ENCODE measurements at regions not wholly inside any gene's neighbourhood (a gene's known extent, or its start where the extent isn't known, plus 50 kb on each side); places are given as distances from the start of the nearest gene placed in this dataset.

DNA sequence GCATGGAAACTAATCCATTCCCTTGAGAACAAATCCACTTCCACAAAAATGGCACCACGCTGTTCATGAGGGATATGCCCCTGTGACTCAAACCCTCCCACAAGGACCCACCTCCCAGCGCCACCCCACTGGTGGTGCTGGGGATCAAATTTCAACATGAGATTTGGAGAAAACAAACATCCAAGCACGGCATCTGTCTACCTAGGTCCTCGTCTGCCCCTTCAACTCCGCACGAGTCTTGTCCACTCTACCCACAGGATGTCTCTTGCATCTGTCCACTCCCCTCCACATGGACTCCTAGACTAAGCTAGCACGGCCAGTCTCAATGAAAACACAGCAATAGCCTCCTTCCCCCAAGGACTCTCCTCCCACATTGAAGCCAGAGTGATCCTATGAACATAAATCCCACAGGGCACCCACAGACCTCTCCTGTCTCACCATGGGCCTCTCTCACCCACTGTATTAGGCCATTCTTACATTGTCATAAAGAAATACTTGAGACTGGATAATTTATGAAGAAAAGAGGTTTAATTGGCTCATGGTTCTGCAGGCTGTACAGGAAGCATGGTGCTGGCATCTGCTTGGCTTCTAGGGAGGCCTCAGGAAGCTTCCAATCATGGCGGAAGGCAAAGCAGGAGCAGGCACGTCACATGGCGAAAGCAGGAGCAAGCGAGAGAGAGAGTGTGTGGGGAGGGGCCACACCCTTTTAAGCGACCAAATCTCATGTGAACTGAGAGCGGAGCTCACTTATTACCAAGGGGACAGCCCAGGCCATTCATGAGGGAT is 101.4 kb downstream of the TOMM20 start:
- DNase-seq (ENCODE audit: insufficient read length, low spot score) (no peak), FAIRE-seq (no peak)

DNA sequence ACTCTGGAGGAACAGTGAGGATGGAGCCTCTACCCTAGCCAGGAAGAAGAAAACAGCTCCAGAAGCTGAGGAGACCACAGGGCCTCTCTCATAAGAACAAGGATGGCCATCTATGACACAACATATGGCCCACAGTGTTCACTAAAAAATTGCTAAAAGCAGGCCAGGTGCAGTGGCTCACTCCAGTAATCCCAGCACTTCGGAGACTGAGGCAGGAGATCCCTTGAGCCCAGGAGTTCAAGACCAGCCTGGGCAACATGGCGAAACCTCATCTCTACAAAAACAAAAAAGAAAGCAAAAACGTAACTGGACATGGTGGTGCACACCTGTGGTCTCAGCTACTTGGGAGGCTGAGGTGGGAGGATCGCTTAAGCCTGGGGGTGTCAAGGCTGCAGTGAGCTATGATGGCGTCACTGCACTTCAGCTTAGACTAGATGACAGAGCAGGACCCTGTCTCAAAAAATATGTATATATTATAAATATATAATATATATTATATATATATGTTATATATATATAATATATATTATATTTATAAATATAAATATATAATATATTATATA is 103.1 kb downstream of the TOMM20 start:
- no peak for DNase-seq (ENCODE audit: insufficient read length, low spot score)
- no peak for FAIRE-seq

DNA sequence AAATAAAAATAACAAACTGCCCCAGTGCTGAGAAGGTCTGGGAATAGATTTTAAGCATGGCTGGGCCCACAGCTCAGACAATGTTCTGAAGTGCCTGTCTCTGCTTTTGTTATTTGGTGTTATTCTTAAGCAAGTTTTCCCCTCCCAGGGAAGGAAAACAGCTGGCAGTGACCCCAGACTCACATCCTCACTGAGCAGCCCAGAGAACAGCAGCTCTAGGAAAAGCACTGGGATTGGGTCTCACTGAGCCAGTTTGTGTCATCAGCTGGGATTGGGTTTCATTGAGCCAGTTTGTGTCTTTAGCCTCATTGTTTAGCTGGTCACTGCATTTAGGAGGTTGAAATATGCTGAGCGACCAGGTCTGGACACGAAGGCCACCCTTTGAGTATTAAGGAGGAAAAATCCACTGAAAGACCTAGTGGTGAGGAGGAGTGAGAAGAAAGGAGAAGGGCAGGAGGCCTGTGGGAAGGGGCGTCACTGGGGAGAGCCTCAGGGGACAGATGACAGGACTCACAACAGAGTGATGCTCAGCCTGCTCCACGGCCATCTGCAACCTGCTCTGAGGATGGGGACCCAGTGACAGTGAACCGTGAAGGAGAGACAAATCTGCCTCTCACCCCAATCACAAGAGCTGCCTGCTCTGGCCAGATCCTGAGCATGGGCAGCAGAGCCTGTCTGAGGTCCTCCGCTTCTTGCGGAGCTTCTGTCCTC is 103.8 kb downstream of the TOMM20 start:
- DNase-seq (ENCODE audit: insufficient read length, low spot score) (no peak), FAIRE-seq (no peak)

DNA sequence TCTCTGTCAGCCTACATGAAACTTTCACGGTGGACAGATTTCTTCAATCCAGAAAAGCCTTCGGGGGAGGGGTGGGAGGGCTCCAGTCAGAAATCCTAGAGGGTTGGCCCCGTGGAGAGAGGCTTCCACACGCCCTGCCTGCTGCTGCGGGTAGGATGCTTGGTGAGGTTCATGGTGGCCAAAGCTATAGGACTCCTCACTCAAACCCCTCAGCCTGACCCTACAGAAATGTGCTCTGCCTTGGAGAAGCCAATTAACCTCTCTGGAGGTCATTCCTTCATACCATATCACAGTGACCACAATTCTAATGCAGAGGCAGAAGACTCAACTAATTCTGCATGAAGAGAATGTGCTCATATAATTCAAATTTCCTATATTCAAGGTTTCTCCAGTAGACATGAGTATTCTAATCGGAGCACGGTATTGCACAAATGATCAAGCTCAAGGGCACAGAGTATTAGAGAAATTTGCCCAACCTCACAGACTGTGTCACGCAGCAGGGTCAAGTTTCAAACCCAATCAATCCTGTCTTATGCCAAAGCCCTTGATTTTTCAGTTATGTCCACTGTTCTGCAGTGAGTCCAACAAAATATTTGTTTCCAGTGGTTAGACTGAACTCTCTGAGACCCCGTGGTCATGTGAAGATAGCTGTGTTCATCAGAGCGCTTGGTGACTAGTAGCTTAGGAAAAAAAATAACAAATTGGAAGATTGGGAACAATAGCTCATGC is 104.8 kb downstream of the TOMM20 start:
- FAIRE-seq = no peak
- no peak for DNase-seq (ENCODE audit: insufficient read length, low spot score)

DNA sequence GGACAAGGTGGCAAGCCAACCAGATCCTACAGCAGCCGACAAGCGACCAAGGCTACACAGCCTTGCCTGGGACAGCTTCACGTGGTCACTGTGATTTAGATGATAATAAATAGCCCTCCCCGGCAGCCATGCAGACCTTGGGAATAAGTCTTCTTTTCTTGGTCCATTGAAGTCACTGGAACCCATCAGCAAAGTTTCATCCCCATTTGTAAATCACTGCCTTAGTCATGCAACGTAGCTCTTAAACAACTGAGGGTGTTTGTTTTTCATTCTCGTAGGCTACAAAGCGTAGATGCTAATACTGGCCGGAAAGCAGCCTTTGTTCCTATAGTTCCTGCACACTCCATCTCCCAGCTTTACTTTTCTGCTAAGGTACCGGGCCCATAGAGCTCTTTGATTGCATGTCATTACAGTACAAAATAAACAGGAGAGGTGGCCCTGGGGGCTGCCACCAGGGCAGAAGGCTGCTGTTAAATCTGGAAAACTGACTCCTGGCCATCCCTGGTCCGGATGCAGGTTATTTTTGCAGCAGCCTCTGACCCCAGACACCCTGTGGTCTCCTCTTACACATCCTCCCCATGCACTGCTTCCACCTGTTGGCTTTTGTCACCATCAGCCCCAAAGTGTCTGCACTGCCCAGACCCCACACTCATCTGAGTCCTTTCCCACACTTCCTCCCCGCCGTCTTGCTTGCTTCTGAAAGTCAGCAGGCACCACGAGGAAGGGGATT is 105.5 kb downstream of the TOMM20 start:
- DNase-seq (ENCODE audit: insufficient read length, low spot score) (no peak), FAIRE-seq (peak; percentile 67)

DNA sequence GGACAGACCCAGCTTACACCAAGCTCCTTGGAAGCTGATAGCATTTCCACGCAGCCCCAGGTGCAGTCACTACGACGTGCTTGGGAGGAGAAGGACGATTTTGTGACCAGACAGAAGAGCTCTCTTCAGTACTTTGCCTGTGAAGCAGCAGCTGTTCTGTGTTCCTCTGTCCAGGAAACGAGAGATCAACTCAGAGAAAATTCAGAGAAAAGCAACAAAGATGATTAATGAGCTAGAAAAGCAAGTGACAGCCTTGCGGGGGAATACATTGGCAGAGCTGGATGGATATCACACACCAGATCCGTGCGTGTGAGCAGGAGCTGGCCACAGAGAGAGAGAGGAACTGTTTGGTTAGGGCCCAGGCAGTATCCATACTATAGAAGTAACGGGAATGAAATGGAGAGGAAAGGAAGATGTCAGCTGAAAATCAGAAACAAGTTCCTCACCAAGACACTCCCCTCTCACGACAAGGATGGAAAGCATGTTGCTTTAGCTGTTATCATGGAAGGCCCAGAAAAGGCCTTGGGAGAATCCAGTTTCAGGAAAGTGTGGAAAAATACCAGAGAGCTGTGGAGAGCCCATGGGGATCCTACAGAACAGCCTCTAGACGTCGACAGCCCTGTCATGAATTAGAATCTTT is 106.2 kb downstream of the TOMM20 start:
- no peak for DNase-seq (ENCODE audit: insufficient read length, low spot score)
- FAIRE-seq = no peak

DNA sequence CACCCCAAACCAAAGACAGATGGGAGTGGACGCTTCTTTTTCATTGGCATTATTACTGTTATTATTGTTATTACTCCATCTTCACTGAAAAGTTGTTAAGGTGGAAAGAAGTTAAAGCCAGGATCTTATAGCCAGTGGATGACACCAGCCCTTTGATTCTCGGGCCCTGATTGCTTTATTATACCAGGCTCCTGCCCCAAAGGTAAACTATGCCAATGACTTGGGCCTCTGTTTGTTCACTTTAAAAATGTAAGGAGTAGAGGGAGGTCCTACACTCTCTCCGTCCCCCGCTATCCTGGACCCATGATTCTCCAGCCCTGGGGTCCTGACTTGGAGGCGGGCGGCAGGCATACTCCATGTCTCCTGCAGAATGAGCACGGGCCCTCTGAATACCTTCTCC is 106.8 kb downstream of the TOMM20 start:
- no peak for DNase-seq (ENCODE audit: insufficient read length, low spot score)
- FAIRE-seq = no peak

DNA sequence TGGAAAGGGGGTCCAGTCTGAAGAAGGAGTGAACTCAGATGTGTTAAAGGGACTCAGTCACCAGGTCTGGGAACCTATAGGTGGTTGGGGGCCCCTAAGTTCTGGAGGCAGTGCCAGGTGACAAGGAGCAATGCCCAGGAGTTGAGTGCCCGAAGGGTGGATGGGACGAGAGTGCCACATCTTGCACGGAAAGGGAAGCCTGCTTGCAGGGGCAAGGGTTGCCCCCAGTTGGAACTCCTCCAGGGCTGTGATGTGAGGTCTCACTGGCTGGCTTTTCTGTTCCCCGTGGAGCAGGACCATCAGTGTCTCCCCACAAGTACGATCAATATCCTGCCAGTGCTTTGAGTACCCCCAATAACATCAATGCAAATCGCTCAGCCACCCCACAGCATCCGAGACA is 107.3 kb downstream of the TOMM20 start:
- no peak for DNase-seq (ENCODE audit: insufficient read length, low spot score)
- no peak for FAIRE-seq

DNA sequence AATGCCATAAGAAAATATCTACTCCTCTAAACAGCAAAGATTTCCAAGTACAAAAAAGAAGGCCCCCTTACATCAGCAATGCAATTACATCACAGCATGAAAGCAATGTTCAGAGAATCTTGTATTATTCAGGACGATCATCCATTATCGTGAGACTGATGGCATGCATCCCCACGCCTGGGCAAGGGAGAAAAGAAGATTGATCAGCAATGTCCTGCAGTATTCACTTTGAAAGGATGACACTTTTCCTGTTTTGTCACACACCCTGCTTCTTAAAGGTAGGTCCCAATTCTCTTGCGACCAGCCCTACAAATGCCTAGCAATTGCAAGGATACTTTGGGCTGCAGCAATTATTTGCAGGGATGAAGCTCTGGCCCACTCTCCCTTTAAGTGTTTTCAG is 108.7 kb downstream of the TOMM20 start:
- FAIRE-seq = no peak
- DNase-seq (ENCODE audit: insufficient read length, low spot score) = no peak

DNA sequence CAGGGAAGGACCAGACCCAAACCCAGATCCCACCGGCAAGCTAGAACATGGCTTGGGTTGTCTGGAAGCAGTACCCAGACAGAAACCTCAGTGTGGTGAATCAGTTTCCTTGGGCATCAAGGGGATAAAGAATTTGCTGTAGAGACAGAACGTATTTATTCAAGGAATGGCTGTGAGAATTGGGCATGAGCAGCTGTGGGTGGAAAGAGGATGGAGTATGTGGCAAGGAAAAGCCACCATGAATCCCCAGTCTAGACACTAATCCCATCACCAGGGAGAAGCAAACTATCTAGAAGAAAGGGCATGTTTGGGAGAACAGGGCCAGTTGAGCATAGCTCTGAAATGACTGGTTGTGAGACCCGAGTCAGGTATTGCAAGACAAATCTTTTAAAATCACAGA is 109.2 kb downstream of the TOMM20 start:
- no peak for FAIRE-seq
- DNase-seq (ENCODE audit: insufficient read length, low spot score) = no peak

DNA sequence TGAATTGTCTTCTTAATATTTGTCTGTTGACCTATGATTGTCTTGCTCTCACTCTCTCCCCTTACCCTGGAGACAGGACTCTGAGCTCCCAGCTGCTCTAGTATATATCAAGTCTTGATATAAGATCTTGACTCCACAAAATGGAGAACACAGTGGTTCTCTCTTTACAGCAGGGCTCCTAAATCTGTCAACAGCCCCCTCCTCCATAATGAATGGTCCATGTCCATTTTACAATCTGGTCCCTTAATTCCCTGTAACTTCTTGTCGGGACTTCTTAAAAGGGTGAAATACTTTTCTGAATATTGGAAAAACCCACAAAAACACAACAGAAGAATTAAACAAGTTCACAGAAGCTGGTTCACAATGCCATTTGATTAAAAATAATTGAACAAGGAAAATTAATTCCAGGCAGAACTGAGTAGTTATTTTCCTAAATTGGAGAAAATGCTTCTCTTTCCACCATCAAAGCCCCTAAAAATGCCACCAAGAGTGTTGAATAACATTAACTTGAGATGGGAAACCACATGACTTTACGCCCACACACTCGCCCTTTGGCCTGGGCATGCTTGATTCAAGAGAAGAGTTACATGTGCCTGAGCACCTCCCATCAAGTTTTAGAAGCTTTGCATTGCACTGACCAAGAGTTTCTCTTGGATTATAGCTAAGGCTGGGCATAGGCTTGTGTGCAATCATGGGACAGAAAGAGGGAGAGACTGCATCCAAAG is 109.8 kb downstream of the TOMM20 start:
- FAIRE-seq (peak; percentile 45), DNase-seq (ENCODE audit: insufficient read length, low spot score) (no peak)

DNA sequence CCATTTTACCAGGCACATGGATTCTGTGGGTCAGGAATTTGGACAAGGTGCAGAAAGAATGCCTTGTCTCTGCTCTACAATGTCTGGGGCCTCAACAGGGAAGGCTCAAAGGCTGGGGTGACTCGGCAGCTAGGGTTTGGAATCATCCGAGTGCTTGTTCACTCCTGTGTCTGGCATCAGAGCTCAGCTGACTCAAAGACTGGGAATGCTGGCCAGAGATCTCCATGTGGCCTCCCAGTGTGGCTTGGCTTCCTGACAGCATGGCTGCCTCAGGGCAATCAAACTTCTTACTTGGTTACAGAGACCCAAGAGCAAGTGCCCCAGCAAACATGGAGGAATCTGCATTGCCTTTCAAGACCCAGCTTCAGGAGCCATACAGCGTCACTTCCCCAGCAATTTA is 110.5 kb downstream of the TOMM20 start:
- no peak for DNase-seq (ENCODE audit: insufficient read length, low spot score)
- FAIRE-seq = no peak

DNA sequence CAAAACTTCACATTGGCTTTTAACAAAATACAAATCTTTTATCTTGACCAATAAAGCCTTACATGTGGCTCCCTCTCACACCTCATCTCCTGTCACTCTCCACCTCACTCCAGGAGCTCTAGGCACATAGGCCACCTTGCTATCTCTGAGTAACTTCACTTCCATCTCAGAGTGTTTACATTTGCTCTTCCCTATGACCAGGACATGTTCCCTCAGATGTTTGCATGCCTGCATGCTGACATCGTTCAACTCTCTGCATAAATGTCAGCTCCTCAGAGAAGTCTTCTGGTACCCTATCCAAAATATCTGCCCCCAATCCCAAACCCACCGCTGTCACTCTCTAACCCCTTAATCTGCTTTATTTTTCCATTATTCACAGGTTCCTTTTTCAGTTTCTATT is 110.9 kb downstream of the TOMM20 start:
- no peak for DNase-seq (ENCODE audit: insufficient read length, low spot score)
- no peak for FAIRE-seq

DNA sequence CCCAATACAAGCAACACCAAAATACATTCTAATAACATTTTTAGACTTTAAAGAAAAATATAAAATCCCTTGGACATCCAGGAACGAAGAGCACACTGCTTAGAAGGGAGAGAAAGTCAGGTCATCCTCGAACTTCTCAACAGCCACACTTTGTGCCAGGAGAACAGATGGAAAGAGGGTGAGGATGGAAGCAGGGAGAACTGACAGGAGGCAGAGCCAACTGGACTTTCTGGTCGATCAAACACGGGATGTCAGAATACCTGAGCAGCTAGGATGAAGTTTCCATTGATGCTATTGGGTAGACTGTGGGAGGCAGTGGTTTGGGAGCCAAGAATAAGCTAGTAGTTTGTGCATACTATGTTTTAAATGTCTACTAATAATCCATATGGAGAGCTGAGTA is 111.4 kb downstream of the TOMM20 start:
- DNase-seq (ENCODE audit: insufficient read length, low spot score) = no peak
- FAIRE-seq = peak; percentile 78

DNA sequence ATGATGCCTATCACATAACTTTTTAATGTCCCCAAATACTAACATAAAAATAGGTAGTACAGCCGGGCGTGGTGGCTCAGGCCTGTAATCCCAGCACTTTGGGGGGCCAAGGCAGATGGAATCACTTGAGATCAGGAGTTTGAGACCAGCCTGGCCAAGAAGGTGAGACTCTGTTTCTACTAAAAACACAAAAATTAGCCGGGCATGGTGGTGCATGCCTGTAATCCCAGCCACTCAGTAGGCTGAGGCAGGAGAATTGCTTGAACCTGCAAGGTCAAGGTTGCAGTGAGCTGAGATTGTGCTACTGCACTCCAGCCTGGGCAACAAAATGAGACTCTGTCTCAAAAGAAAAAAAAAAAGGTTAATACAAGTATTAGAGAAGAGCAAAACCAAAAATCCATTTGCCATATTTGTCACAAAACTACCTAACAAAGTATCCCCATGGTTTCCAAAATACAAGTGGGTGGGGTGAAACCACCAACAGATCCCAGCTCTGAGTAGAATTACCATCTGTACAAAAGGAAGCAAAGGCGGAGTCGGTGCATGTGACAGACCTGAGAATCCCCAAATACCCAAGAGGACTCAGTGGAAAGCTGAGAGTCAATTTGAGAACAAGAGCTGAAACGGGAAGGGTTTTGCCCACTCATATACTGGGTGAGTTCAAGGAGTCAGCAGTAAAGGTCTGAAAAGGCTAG is 113.2 kb downstream of the TOMM20 start:
- peak; percentile 97 for FAIRE-seq
- DNase-seq (ENCODE audit: insufficient read length, low spot score) = no peak

DNA sequence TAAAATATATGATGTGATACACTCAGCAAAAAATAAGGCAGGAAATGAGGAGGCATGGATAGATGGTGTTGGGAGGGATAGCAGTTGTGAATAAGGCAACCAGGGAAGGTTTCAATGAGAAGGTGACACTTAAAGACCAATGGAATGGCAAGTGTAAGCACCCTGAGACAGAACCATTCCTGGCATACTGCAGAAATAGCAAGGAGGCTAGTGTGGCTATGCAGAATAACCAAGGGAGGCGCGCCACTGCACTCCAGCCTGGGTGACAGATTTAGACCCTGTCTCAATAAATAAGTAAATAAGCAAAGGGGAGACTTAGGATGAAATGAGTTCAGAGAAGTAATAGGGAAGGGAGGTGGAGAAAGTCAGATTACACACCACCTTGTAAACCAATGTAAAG is 113.9 kb downstream of the TOMM20 start:
- no peak for FAIRE-seq

DNA sequence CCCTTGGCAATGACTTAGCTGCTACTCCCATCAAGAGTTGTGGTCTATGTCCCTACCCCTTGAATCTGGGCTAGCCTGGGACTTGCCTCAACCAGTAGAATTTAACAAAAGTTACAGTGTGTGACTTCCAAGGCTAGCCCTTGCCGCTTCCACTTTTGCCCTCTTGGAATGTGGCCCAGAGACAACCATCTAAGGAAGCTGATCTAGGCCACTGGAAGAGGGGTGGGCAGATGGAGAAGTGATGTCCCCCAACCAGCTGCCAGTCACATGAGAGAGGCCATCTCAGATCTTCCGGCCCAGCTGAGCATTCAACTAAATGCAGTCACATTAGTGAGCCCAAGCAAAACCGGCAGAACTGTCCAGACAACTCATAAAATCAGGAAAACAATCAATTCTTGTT is 115.1 kb downstream of the TOMM20 start:
- FAIRE-seq (peak; percentile 51), DNase-seq (ENCODE audit: insufficient read length, low spot score) (no peak)

More for the DNA sequence above, 113.9 kb downstream of the TOMM20 start:
- no peak for DNase-seq (ENCODE audit: insufficient read length, low spot score)

DNA sequence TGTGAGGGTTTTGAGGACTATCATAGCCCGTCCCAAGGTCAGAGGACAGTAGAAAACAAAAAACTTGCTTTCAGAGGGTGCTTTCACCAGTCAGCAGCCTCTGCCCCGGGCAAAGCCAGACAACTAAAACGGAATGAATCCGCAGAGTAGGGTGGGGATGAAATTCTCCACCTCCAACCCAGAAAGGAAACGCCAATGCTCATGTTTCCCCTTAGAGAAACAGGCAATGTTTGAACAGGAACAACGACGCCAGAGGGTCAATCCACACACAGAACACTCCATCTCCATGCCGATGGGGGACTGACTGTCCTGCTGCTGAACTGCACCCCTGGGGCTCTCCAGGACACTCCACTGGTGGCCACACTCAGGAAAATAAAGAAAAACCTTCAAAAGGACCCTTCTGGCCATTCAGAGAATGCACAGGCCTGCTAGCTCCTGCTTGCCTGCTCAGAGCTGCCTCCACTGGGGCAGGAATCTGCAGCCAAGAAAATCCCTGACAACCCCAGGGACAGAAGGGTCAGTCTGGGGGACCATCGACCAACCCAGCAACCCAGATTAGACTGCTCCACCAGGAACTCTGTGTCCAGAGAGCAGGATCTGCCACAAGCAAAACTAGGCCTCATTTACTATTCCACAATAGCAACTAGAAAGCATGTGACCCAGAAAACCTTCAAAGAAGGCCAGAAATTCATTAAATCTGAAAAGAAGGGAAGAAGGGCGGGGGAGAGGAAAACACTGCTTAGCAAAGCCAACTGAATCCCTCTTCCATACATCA is 116.0 kb downstream of the TOMM20 start:
- no peak for DNase-seq (ENCODE audit: insufficient read length, low spot score)
- FAIRE-seq = no peak
